ENCODE measurements at regions not wholly inside any gene's neighbourhood (a gene's known extent, or its start where the extent isn't known, plus 50 kb on each side); places are given as distances from the start of the nearest gene placed in this dataset.

DNA sequence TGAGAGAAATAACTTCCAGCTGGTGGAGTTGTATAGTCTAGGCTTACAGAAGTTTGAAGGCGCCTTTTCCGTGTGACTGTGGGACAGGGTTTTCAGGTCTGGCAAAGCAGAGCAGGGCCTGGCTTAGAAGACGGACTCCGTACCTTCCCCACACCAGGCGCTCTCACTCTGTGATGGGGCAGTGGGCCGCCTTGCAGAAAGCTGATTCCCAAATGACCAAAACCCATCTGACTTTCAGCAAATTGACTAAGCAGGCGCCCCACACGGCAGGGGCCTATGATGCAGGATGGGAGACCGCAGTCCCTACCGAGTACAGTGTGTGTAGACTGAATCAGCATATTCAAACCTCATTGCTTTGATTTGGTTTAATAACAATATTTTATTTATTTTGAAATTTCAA lies 85.8 kb upstream of the TMEM45B start:
- no peak overlapping the region for H4K8ac ChIP-seq (ENCODE audit: low read depth in 2 of 2, low read length in 2 of 2)
- no peaks in the 10 kb centered on the region for H3K79me1 ChIP-seq (ENCODE audit: low read depth in 1 of 2, low read length in 2 of 2)
- DNase-seq (no peak), ATAC-seq (ENCODE audit: low read depth) (no peak)
- no peaks in the 10 kb centered on the region for H3K4me1 ChIP-seq (ENCODE audit: control insufficient read depth, insufficient read depth, low read length)
- no peak overlapping the region for H3K4ac ChIP-seq (ENCODE audit: low read depth, low read length)
- no peaks in the 10 kb centered on the region for H4K20me1 ChIP-seq (ENCODE audit: insufficient read depth, low read length)
- POLR2A ChIA-PET (ENCODE audit: unreplicated experiment), result no interaction called here
- intact Hi-C loops (cut with micrococcal nuclease), result no loop called here
- CTCF ChIA-PET, result no interaction called here
- dilution Hi-C loops (cut with HindIII; ENCODE audit: low sequenced_read_pairs, unreplicated experiment), result no loop called here
- no TSS peak for BruUV-seq (replicated peaks)
- no CpG with 5 or more reads among the region's 10 CpGs for WGBS, 2 experiments (ENCODE audit: extremely low coverage in 2 of 2, insufficient read length in 1 of 2)
- no peak for TF ChIP-seq USF2 (IDR thresholded peaks at IDR 0.05; ENCODE audit: low read depth, low read length)
- no peak for TF ChIP-seq MXI1 (IDR thresholded peaks at IDR 0.05; ENCODE audit: borderline replicate concordance, low read depth, low read length)
- no peak for TF ChIP-seq RAD21 (IDR thresholded peaks at IDR 0.05; ENCODE audit: low read length)
- TF ChIP-seq SMC3 (IDR thresholded peaks at IDR 0.05; ENCODE audit: low read depth, low read length), result no peak
- no peak for TF ChIP-seq MAZ (IDR thresholded peaks at IDR 0.05; ENCODE audit: borderline replicate concordance, low read depth, low read length)
- no peak overlapping the region for H2AK5ac ChIP-seq (ENCODE audit: low read depth, low read length)
- H3K27ac ChIP-seq (ENCODE audit: insufficient read depth, low read length), result no peak overlapping the region
- peaks cover 1% of the 10 kb centered on the region; the same call in 1 of the 2 replicates for H3K27me3 ChIP-seq (ENCODE audit: control insufficient read depth, insufficient read depth, low read length)
- H3K36me3 ChIP-seq (ENCODE audit: control insufficient read depth, insufficient read depth, low read length), result no peaks in the 10 kb centered on the region
- no peak overlapping the region for H3K4me2 ChIP-seq (ENCODE audit: low read depth, low read length)
- peak overlapping the region; percentile 29 for H2AK9ac ChIP-seq (replicated peaks; ENCODE audit: low read depth, low read length, poor library complexity)
- H4K5ac ChIP-seq (ENCODE audit: low read depth, low read length), result no peak overlapping the region
- H4K91ac ChIP-seq (ENCODE audit: insufficient read depth, low read depth, low read length), result no peak overlapping the region
- no peak overlapping the region for H3K4me3 ChIP-seq (ENCODE audit: insufficient read depth, low read depth, low read length)
- no peak overlapping the region for H2BK5ac ChIP-seq (ENCODE audit: low read depth, low read length, poor library complexity, severe bottlenecking)
- H3K9me1 ChIP-seq (ENCODE audit: insufficient read depth, low read length), result no peaks in the 10 kb centered on the region
- no peak overlapping the region for H2BK20ac ChIP-seq (ENCODE audit: low read depth, low read length)
- no peak overlapping the region for H2AFZ ChIP-seq (replicated peaks; ENCODE audit: low read length, poor library complexity)
- no peak overlapping the region for H3K23ac ChIP-seq (ENCODE audit: low read depth, low read length)
- no peaks in the 10 kb centered on the region for H3K9me3 ChIP-seq (ENCODE audit: control insufficient read depth, insufficient read depth, low read length)
- no peak overlapping the region for H3K18ac ChIP-seq (ENCODE audit: low read depth, low read length)
- in situ Hi-C loops (cut with MboI; ENCODE audit: low sequenced_read_pairs), result loop anchor here (25.0 kb wide), 1 partner anchor 618 kb away; no protein-coding TSS in a partner anchor
- H3K9ac ChIP-seq (ENCODE audit: low read depth, low read length), result no peak overlapping the region
- H2BK15ac ChIP-seq (ENCODE audit: low read depth, low read length), result no peak overlapping the region
- no peak overlapping the region for H3K14ac ChIP-seq (replicated peaks; ENCODE audit: low read depth, low read length)
- H2BK120ac ChIP-seq (ENCODE audit: low read depth, low read length), result no peak overlapping the region
- no peak overlapping the region for H3K56ac ChIP-seq (ENCODE audit: extremely low read depth, insufficient read depth, low read length)

Measured in IMR-90 (cell line).